CMK (cell line): ENCODE measurements at regions not wholly inside any gene's neighbourhood (a gene's known extent, or its start where the extent isn't known, plus 50 kb on each side); places are given as distances from the start of the nearest gene placed in this dataset.

ENCODE experiments used
- DNase-seq: peaks from one replicate; pipeline ENCODE4 v3.0.0-alpha.2; 2010; ENCODE audit warnings: low read depth

- no peak for DNase-seq
Observed at GRCh38 chr12:30092983-30093617, 309.4 kb upstream of the TMTC1 start.

GRCh38 chr12:30090258-30090657 is 306.5 kb upstream of the TMTC1 start:
- DNase-seq = no peak

- DNase-seq = no peak
Observed at GRCh38 chr12:30088259-30088995, 304.7 kb upstream of the TMTC1 start.

GRCh38 chr12:30082381-30082780 is 298.6 kb upstream of the TMTC1 start:
- no peak for DNase-seq

GRCh38 chr12:30074916-30075315 is 291.2 kb upstream of the TMTC1 start:
- DNase-seq = no peak

GRCh38 chr12:30072824-30073223 is 289.1 kb upstream of the TMTC1 start:
- DNase-seq = no peak

- peak; percentile 15 for DNase-seq
Observed at GRCh38 chr12:30067146-30067545, 283.4 kb upstream of the TMTC1 start.

GRCh38 chr12:30064906-30065305 is 281.2 kb upstream of the TMTC1 start:
- DNase-seq = no peak

- no peak for DNase-seq
Observed at GRCh38 chr12:30063435-30063945, 279.7 kb upstream of the TMTC1 start.

GRCh38 chr12:30048371-30048770 is 264.6 kb upstream of the TMTC1 start:
- no peak for DNase-seq

- no peak for DNase-seq
Observed at GRCh38 chr12:30047516-30048254, 263.9 kb upstream of the TMTC1 start.

- no peak for DNase-seq
Observed at GRCh38 chr12:30046376-30046775, 262.6 kb upstream of the TMTC1 start.

- DNase-seq = no peak
Observed at GRCh38 chr12:30045171-30045570, 261.4 kb upstream of the TMTC1 start.

- DNase-seq = no peak
Observed at GRCh38 chr12:30044206-30044605, 260.5 kb upstream of the TMTC1 start.

GRCh38 chr12:30043151-30043847 is 259.6 kb upstream of the TMTC1 start:
- no peak for DNase-seq

- DNase-seq = no peak
Observed at GRCh38 chr12:30041096-30041495, 257.4 kb upstream of the TMTC1 start.

- DNase-seq = no peak
Observed at GRCh38 chr12:30030693-30031374, 247.1 kb upstream of the TMTC1 start.

- DNase-seq = no peak
Observed at GRCh38 chr12:30026621-30027234, 243.0 kb upstream of the TMTC1 start.

GRCh38 chr12:30025317-30025716 is 241.6 kb upstream of the TMTC1 start:
- no peak for DNase-seq

GRCh38 chr12:30023186-30023585 is 239.4 kb upstream of the TMTC1 start:
- DNase-seq = no peak
